Neural cell (in vitro differentiated cells): ENCODE measurements at regions not wholly inside any gene's neighbourhood (a gene's known extent, or its start where the extent isn't known, plus 50 kb on each side); places are given as distances from the start of the nearest gene placed in this dataset.

Experiments
- H2AFZ ChIP-seq: fragments of 200-600, 300-800 bp; sonication (generic), shearing (Covaris generic); 2 replicates; pipeline ENCODE4 v1.6.0; 2014; ENCODE audit warnings: low read depth, mild to moderate bottlenecking, antibody characterized with exemption, low read length, moderate library complexity
- H3F3A ChIP-seq: fragments of 200-600 bp; shearing (Covaris generic); 2 replicates; pipeline ENCODE4 v1.6.1; 2016; ENCODE audit warnings: mild to moderate bottlenecking, moderate library complexity, mixed read lengths, antibody characterized with exemption, low read length; ENCODE audit not compliant: insufficient read depth, poor library complexity, severe bottlenecking
- H3K27ac ChIP-seq: fragments of 200-600, 300-800 bp; sonication (generic), shearing (Covaris generic); 2 replicates; pipeline ENCODE4 v1.5.1; 2014; ENCODE audit warnings: mild to moderate bottlenecking, low read length, moderate library complexity
- H3K27me3 ChIP-seq: fragments of 300-800, 200-600 bp; sonication (generic), shearing (Covaris generic); 2 replicates; pipeline ENCODE4 v1.6.0; 2014; ENCODE audit warnings: mild to moderate bottlenecking, low read depth, low read length, moderate library complexity; ENCODE audit not compliant: insufficient read depth
- H3K36me3 ChIP-seq: fragments of 300-800, 200-600 bp; sonication (generic), shearing (Covaris generic); 2 replicates; pipeline ENCODE4 v1.5.1; 2014; ENCODE audit warnings: mild to moderate bottlenecking, antibody characterized with exemption, low read length, moderate library complexity; ENCODE audit not compliant: insufficient read depth
- H3K4me2 ChIP-seq: fragments of 300-800, 200-600 bp; sonication (generic), shearing (Covaris generic); 2 replicates; pipeline ENCODE4 v1.6.0; 2014; ENCODE audit warnings: mild to moderate bottlenecking, low read length
- H3K4me3 ChIP-seq: fragments of 300-800, 200-600 bp; sonication (generic), shearing (Covaris generic); 2 replicates; pipeline ENCODE4 v1.5.1; 2014; ENCODE audit warnings: mild to moderate bottlenecking, low read length, moderate library complexity
- H3K79me2 ChIP-seq: fragments of 200-600 bp; shearing (Covaris generic); replicated peaks from 2 replicates; pipeline ENCODE4 v1.6.0; 2014; ENCODE audit warnings: mild to moderate bottlenecking, low read length, moderate library complexity; ENCODE audit not compliant: insufficient read depth
- H3K9ac ChIP-seq: fragments of 300-800, 200-600 bp; sonication (generic), shearing (Covaris generic); 2 replicates; pipeline ENCODE4 v1.6.1; 2016; ENCODE audit warnings: mild to moderate bottlenecking, low read length, mixed read lengths
- H3K9me2 ChIP-seq: fragments of 200-600 bp; shearing (Covaris generic); 2 replicates; pipeline ENCODE4 v1.6.1; 2016; ENCODE audit warnings: mild to moderate bottlenecking, low read length, mixed read lengths; ENCODE audit not compliant: insufficient read depth
- H3K9me3 ChIP-seq: fragments of 200-600, 300-800 bp; sonication (generic), shearing (Covaris generic); 2 replicates; pipeline ENCODE4 v1.6.1; 2016; ENCODE audit warnings: mild to moderate bottlenecking, mixed run types, low read length, moderate library complexity, mixed read lengths
- H4K20me1 ChIP-seq: fragments of 200-600 bp; shearing (Covaris generic); 2 replicates; pipeline ENCODE4 v1.6.1; 2016; ENCODE audit warnings: mild to moderate bottlenecking, mixed run types; ENCODE audit not compliant: insufficient read depth
- CTCF ChIP-seq: fragments of 450-650 bp; IDR thresholded peaks from 2 replicates; pipeline ENCODE4 v1.5.1; 2014; ENCODE audit warnings: antibody characterized with exemption, mild to moderate bottlenecking, moderate library complexity; ENCODE audit not compliant: poor library complexity, severe bottlenecking
- EP300 ChIP-seq: fragments of 450-650 bp; conservative IDR thresholded peaks from 2 replicates; pipeline ENCODE4 v1.6.1; 2014; ENCODE audit warnings: antibody characterized with exemption, mild to moderate bottlenecking, moderate library complexity; ENCODE audit not compliant: poor library complexity, severe bottlenecking
- EZH2 ChIP-seq: fragments of 200-600, 300-800 bp; shearing (Covaris generic), sonication (generic); IDR thresholded peaks from 2 replicates; pipeline ENCODE4 v1.6.1; 2014; ENCODE audit warnings: antibody characterized with exemption, low read length, borderline replicate concordance, mild to moderate bottlenecking; ENCODE audit not compliant: insufficient read depth, poor library complexity, severe bottlenecking
- MXI1 ChIP-seq: fragments of 450-650 bp; conservative IDR thresholded peaks from 2 replicates; pipeline ENCODE4 v1.6.1; 2014; ENCODE audit warnings: antibody characterized with exemption, mild to moderate bottlenecking; ENCODE audit not compliant: poor library complexity, severe bottlenecking
- POLR2AphosphoS5 ChIP-seq: IDR thresholded peaks from 2 replicates; pipeline ENCODE4 v1.6.1; 2012
- RAD21 ChIP-seq: fragments of 450-650 bp; conservative IDR thresholded peaks from 2 replicates; pipeline ENCODE4 v1.6.1; 2014; ENCODE audit warnings: antibody characterized with exemption, mild to moderate bottlenecking, moderate library complexity
- REST ChIP-seq: IDR thresholded peaks from 2 replicates; pipeline ENCODE4 v1.6.1; 2012; ENCODE audit warnings: borderline replicate concordance
- SMC3 ChIP-seq: fragments of 450-650 bp; conservative IDR thresholded peaks from 2 replicates; pipeline ENCODE4 v1.6.1; 2014; ENCODE audit warnings: antibody characterized with exemption, mild to moderate bottlenecking, moderate library complexity; ENCODE audit not compliant: poor library complexity
- TAF1 ChIP-seq: IDR thresholded peaks from 2 replicates; pipeline ENCODE4 v1.6.1; 2012; ENCODE audit warnings: low read depth

DNA sequence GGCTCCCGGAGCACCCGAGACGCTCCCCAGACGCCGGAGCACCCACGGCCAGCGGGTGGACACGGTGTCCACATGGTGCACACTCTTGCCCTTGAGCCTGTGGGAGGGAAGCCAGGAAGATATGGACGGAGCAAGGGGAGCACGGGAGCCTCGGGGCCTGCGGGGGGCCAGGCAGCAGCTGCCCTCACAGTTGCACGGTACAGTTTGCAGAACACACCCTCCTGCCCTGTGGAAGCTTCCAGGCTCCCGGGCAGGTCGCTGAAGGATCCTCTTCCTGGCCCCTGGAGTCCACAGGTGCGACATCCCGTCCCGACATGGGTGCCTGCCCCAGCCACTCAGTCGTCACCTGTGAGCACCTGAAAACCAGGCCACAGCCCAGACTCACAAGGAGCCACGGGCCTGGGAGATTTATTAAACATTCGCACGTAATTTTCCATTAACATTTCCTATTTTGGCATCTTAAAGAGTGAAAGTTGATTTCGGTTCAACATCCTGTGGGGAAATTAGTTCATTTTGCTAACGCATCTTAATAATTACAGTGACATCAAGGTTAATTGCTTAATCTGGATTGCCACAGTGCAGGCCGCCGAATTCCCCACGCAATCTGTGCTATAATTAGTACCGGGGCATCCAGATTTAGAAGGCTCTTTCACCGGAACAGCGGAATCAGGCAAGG, 253.3 kb downstream of the BRD1 start:
- Histone ChIP-seq H3K9ac (no peak overlapping the region), H3F3A (no peaks in the 10 kb centered on the region), H3K9me3 (no peaks in the 10 kb centered on the region), H3K4me3 (no peak overlapping the region), H3K79me2 (no peaks in the 10 kb centered on the region), H2AFZ (no peak overlapping the region), H3K27ac (no peak overlapping the region), H3K9me2 (no peaks in the 10 kb centered on the region), H3K27me3 (no peaks in the 10 kb centered on the region), H3K36me3 (no peaks in the 10 kb centered on the region), H3K4me2 (no peak overlapping the region), H4K20me1 (no peaks in the 10 kb centered on the region)
- no peak for TF ChIP-seq CTCF
- no peak for TF ChIP-seq MXI1
- no peak for TF ChIP-seq TAF1
- no peak for TF ChIP-seq REST
- TF ChIP-seq EP300, result no peak

DNA sequence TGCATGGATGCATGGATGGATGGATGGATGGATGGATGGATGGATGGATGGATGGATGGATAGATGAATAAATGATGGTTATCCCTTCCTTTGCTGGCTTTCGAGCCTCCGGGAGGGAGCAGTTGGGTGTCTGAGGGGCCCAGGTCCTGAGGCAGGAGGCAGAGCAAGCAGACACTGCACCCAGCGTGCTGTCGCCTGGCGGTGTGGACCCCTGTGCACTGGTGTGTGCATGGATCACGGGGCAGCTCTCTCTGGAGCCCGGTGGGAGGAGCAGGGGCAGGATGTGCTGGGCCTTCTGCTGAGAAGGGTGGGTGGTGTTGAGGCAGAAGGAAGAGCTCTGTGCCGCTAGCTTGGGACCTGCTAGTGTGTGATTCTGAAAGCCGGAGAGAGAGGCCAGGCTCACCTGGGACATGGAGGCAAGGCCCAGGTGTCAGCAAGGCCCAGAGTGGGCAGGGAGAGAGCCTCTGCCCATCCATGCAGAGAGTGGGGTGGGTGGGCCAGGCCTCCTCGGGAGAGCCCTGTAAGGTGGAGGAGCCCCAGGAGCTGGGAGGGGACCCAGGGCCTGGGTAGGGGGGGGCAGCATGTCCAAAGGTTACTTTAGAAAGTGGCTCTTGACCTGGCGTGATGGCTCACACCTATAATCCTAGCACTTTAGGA, 254.4 kb downstream of the BRD1 start:
- Histone ChIP-seq H3K27me3 (no peaks in the 10 kb centered on the region), H3K9me2 (no peaks in the 10 kb centered on the region), H3F3A (no peaks in the 10 kb centered on the region), H3K4me2 (no peak overlapping the region), H3K79me2 (no peaks in the 10 kb centered on the region), H3K9me3 (no peaks in the 10 kb centered on the region), H3K9ac (no peak overlapping the region), H3K27ac (no peak overlapping the region), H2AFZ (no peak overlapping the region), H3K36me3 (no peaks in the 10 kb centered on the region), H3K4me3 (no peak overlapping the region), H4K20me1 (no peaks in the 10 kb centered on the region)
- TF ChIP-seq REST (no peak), CTCF (no peak), MXI1 (no peak), EZH2 (no peak), POLR2AphosphoS5 (no peak), SMC3 (no peak), TAF1 (no peak), RAD21 (no peak), EP300 (no peak)
